Liver (tissue), 7 donors: ENCODE measurements at regions not wholly inside any gene's neighbourhood (a gene's known extent, or its start where the extent isn't known, plus 50 kb on each side); places are given as distances from the start of the nearest gene placed in this dataset.

ENCODE experiments used
- DNase-seq: peaks from one replicate; pipeline ENCODE4 v3.0.0-alpha.2; 2017; ENCODE audit warnings: low spot score
- H3K27ac ChIP-seq, 2 donors: one replicate each; pipeline ENCODE4 v1.7.0; 2013; ENCODE audit warnings: inconsistent platforms in 2 of 2, low read length in 2 of 2, control low read depth in 1 of 2, low read depth in 1 of 2, mild to moderate bottlenecking in 1 of 2
- H3K27me3 ChIP-seq, 4 donors: one replicate each; pipeline versions ENCODE4 v1.6.1 to v1.7.0; 2013; ENCODE audit warnings: low read length in 3 of 4, inconsistent platforms in 1 of 4, mild to moderate bottlenecking in 1 of 4, moderate library complexity in 1 of 4; ENCODE audit not compliant: control insufficient read depth in 4 of 4, insufficient read depth in 4 of 4
- H3K36me3 ChIP-seq, 4 donors: one replicate each; pipeline versions ENCODE4 v1.6.1 to v1.7.0; 2013; ENCODE audit warnings: low read length in 3 of 4, mild to moderate bottlenecking in 3 of 4, low read depth in 1 of 4, moderate library complexity in 1 of 4; ENCODE audit not compliant: control insufficient read depth in 4 of 4, insufficient read depth in 3 of 4
- H3K4me1 ChIP-seq, 4 donors: one replicate each; pipeline versions ENCODE4 v1.6.1 to v1.7.0; 2013; ENCODE audit warnings: low read length in 3 of 4, mild to moderate bottlenecking in 3 of 4, moderate library complexity in 1 of 4; ENCODE audit not compliant: control insufficient read depth in 4 of 4, insufficient read depth in 4 of 4
- H3K4me3 ChIP-seq, 3 donors: one replicate each; pipeline versions ENCODE4 v1.6.1 to v1.7.0; 2013; ENCODE audit warnings: low read length in 3 of 3, control low read depth in 1 of 3, low read depth in 1 of 3, mild to moderate bottlenecking in 1 of 3
- H3K9ac ChIP-seq, 2 donors: one replicate each; pipeline ENCODE4 v1.7.0; 2013; ENCODE audit warnings: low read length in 2 of 2, mild to moderate bottlenecking in 2 of 2, moderate library complexity in 2 of 2, control low read depth in 1 of 2, low read depth in 1 of 2
- H3K9me3 ChIP-seq, 4 donors: one replicate each; pipeline versions ENCODE4 v1.6.1 to v1.7.0; 2013; ENCODE audit warnings: low read length in 3 of 4; ENCODE audit not compliant: control insufficient read depth in 4 of 4
- EGR1 ChIP-seq, 2 donors: IDR thresholded peaks; 2 replicates each; pipeline ENCODE4 v1.6.1; 2016 to 2018; ENCODE audit warnings: antibody characterized with exemption in 2 of 2, low read depth in 2 of 2
- FOXA1 ChIP-seq: IDR thresholded peaks from 2 replicates; pipeline ENCODE4 v1.6.1; 2016; ENCODE audit warnings: antibody characterized with exemption
- FOXA2 ChIP-seq: IDR thresholded peaks from 2 replicates; pipeline ENCODE4 v1.6.1; 2016; ENCODE audit warnings: antibody characterized with exemption
- GABPA ChIP-seq, 2 donors: IDR thresholded peaks in 1 of 2; conservative IDR thresholded peaks in 1 of 2; 2 replicates each; pipeline ENCODE4 v1.6.1; 2016; ENCODE audit warnings: antibody characterized with exemption in 2 of 2, mild to moderate bottlenecking in 1 of 2, moderate library complexity in 1 of 2
- HNF4G ChIP-seq: IDR thresholded peaks from 2 replicates; pipeline ENCODE4 v1.6.1; 2016; ENCODE audit warnings: antibody characterized with exemption
- RAD21 ChIP-seq, 2 donors: IDR thresholded peaks; 2 replicates each; pipeline ENCODE4 v1.6.1; 2016; ENCODE audit warnings: antibody characterized with exemption in 2 of 2, mild to moderate bottlenecking in 2 of 2
- RXRA ChIP-seq, 2 donors: IDR thresholded peaks; 2 replicates each; pipeline ENCODE4 v1.6.1; 2017 to 2018; ENCODE audit warnings: antibody characterized with exemption in 2 of 2, mild to moderate bottlenecking in 1 of 2
- TAF1 ChIP-seq: conservative IDR thresholded peaks from 2 replicates; pipeline ENCODE4 v1.6.1; 2016; ENCODE audit warnings: antibody characterized with exemption, mild to moderate bottlenecking
- YY1 ChIP-seq: IDR thresholded peaks from 2 replicates; pipeline ENCODE4 v1.6.1; 2016; ENCODE audit warnings: antibody characterized with exemption, mild to moderate bottlenecking
- WGBS: extraction: QIAGEN DNeasy Blood & Tissue Kit; methylation state at CpG from one replicate; pipeline ENCODE4 v1.1.7; 2013; 5-methylcytosine and 5-hydroxymethylcytosine counted together
- TF ChIP-seq, protein P1 (sequence below): IDR thresholded peaks from 2 replicates; pipeline ENCODE4 v1.6.1; 2016; ENCODE audit warnings: antibody characterized with exemption
- TF ChIP-seq, protein P2 (sequence below): IDR thresholded peaks from 2 replicates; pipeline ENCODE4 v1.6.1; 2016; ENCODE audit warnings: antibody characterized with exemption, mild to moderate bottlenecking
- TF ChIP-seq, protein P3 (sequence below): IDR thresholded peaks from 2 replicates; pipeline ENCODE4 v1.6.1; 2016; ENCODE audit warnings: antibody characterized with exemption
- TF ChIP-seq, protein P4 (sequence below): IDR thresholded peaks from 2 replicates; pipeline ENCODE4 v1.6.1; 2016; ENCODE audit warnings: antibody characterized with exemption
- donor health status: healthy.
- donor health status: healthy.
- donor health status: healthy.
- donor health status: healthy.

DNA sequence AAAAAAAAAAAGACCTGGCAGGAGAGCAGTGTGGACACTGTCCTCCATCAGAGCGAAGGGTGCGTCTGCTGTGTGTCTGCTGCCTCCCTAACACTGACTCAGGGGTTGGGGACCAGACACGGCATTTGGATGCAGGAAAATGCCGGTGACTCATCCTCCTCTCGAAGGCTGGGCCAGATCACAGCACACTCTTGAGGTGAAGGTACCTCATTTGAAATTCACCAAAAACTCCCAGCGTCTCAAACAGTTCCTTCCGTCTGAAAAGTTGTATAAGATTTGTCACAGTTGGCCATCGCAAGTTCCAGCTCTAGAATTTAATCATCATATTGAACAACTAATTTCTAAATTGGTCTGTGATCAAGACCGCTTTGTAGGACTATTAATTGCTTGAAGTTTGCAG, 118.1 kb upstream of the LYZL2 start:
- H3K4me1 ChIP-seq: no peaks in the 10 kb centered on the region
- no peaks in the 10 kb centered on the region for H3K9me3 ChIP-seq
- H3K9ac ChIP-seq: no peak overlapping the region
- H3K27ac ChIP-seq: no peak overlapping the region
- no peak for DNase-seq
- WGBS: 86% methylated on average over 9 of the region's 9 CpGs
- no peaks in the 10 kb centered on the region for H3K27me3 ChIP-seq
- H3K36me3 ChIP-seq: no peaks in the 10 kb centered on the region
- TF ChIP-seq, protein P1, sequence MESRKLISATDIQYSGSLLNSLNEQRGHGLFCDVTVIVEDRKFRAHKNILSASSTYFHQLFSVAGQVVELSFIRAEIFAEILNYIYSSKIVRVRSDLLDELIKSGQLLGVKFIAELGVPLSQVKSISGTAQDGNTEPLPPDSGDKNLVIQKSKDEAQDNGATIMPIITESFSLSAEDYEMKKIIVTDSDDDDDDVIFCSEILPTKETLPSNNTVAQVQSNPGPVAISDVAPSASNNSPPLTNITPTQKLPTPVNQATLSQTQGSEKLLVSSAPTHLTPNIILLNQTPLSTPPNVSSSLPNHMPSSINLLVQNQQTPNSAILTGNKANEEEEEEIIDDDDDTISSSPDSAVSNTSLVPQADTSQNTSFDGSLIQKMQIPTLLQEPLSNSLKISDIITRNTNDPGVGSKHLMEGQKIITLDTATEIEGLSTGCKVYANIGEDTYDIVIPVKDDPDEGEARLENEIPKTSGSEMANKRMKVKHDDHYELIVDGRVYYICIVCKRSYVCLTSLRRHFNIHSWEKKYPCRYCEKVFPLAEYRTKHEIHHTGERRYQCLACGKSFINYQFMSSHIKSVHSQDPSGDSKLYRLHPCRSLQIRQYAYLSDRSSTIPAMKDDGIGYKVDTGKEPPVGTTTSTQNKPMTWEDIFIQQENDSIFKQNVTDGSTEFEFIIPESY: no peak
- TF ChIP-seq EGR1 (IDR thresholded peaks at IDR 0.05; ENCODE audit: low read depth in 2 of 2): no peak
- TF ChIP-seq, protein P2, sequence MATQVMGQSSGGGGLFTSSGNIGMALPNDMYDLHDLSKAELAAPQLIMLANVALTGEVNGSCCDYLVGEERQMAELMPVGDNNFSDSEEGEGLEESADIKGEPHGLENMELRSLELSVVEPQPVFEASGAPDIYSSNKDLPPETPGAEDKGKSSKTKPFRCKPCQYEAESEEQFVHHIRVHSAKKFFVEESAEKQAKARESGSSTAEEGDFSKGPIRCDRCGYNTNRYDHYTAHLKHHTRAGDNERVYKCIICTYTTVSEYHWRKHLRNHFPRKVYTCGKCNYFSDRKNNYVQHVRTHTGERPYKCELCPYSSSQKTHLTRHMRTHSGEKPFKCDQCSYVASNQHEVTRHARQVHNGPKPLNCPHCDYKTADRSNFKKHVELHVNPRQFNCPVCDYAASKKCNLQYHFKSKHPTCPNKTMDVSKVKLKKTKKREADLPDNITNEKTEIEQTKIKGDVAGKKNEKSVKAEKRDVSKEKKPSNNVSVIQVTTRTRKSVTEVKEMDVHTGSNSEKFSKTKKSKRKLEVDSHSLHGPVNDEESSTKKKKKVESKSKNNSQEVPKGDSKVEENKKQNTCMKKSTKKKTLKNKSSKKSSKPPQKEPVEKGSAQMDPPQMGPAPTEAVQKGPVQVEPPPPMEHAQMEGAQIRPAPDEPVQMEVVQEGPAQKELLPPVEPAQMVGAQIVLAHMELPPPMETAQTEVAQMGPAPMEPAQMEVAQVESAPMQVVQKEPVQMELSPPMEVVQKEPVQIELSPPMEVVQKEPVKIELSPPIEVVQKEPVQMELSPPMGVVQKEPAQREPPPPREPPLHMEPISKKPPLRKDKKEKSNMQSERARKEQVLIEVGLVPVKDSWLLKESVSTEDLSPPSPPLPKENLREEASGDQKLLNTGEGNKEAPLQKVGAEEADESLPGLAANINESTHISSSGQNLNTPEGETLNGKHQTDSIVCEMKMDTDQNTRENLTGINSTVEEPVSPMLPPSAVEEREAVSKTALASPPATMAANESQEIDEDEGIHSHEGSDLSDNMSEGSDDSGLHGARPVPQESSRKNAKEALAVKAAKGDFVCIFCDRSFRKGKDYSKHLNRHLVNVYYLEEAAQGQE: no peak
- TF ChIP-seq RAD21 (IDR thresholded peaks at IDR 0.05): no peak
- TF ChIP-seq, protein P3, sequence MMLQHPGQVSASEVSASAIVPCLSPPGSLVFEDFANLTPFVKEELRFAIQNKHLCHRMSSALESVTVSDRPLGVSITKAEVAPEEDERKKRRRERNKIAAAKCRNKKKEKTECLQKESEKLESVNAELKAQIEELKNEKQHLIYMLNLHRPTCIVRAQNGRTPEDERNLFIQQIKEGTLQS: no peak
- no peak for TF ChIP-seq RXRA (IDR thresholded peaks at IDR 0.05)
- no peak overlapping the region for H3K4me3 ChIP-seq

DNA sequence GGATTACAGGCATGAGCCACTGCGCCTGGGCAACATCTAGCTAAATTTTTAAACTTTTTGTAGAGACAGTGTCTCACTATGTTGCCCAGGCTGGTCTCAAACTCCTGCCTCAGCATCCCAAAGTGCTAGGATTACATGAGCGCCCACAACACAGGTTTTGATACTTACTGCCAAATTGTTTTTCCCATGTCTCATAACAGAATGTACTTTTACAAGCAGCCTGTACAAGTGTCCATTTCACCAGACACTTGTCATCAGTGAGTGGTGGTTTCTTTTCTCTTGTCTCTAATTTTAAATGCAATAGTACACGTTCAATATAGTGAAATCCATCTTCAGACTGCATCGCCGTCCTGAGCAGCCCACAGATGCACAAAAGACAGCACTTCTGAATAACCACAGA, 116.4 kb upstream of the LYZL2 start:
- Histone ChIP-seq H3K9me3 (no peaks in the 10 kb centered on the region), H3K9ac (no peak overlapping the region), H3K4me1 (no peaks in the 10 kb centered on the region), H3K27ac (no peak overlapping the region), H3K4me3 (no peak overlapping the region), H3K36me3 (no peaks in the 10 kb centered on the region), H3K27me3 (peaks cover 0 to 2% (median 0%) of the 10 kb centered on the region in 4 donors)
- no peak for DNase-seq
- TF ChIP-seq HNF4G (no peak), TAF1 (no peak), RAD21 (IDR thresholded peaks at IDR 0.05) (no peak), EGR1 (IDR thresholded peaks at IDR 0.05; ENCODE audit: low read depth in 2 of 2) (no peak), YY1 (no peak), GABPA (IDR thresholded peaks at IDR 0.05 in 1 of 2, conservative IDR thresholded peaks at IDR 0.05 in 1 of 2) (no peak), FOXA2 (no peak), FOXA1 (no peak)
- TF ChIP-seq, protein P3: no peak
- TF ChIP-seq, protein P2: no peak
- TF ChIP-seq, protein P4, sequence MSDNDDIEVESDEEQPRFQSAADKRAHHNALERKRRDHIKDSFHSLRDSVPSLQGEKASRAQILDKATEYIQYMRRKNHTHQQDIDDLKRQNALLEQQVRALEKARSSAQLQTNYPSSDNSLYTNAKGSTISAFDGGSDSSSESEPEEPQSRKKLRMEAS: no peak
- WGBS: 86% methylated on average over 5 of the region's 5 CpGs
